Upper lobe of right lung (tissue), 1 donor: ENCODE measurements at regions not wholly inside any gene's neighbourhood (a gene's known extent, or its start where the extent isn't known, plus 50 kb on each side); places are given as distances from the start of the nearest gene placed in this dataset.

Experiments
- ATAC-seq: fragments of 200-7000 bp; cut with Tn5 transposase; one replicate; pipeline ENCODE4 v1.9.1; 2020; ENCODE audit warnings: mild to moderate bottlenecking, moderate library complexity
- DNase-seq: peaks from one replicate; pipeline ENCODE4 v3.0.0-alpha.2; 2020
- H3K27ac ChIP-seq: fragments of 200-600 bp; one replicate; pipeline ENCODE4 v1.8.0; 2022
- H3K27me3 ChIP-seq: fragments of 200-600 bp; one replicate; pipeline ENCODE4 v1.8.0; 2022; ENCODE audit warnings: mild to moderate bottlenecking
- H3K36me3 ChIP-seq: fragments of 200-600 bp; one replicate; pipeline ENCODE4 v1.8.0; 2022
- H3K4me1 ChIP-seq: fragments of 200-600 bp; one replicate; pipeline ENCODE4 v1.8.0; 2022
- H3K4me3 ChIP-seq: fragments of 200-600 bp; one replicate; pipeline ENCODE4 v1.8.0; 2022; ENCODE audit warnings: mild to moderate bottlenecking
- H3K9me3 ChIP-seq: fragments of 200-600 bp; one replicate; pipeline ENCODE4 v1.8.0; 2022
- intact Hi-C: fragments of 100-400 bp; cut with DNase I; formaldehyde crosslinking; loops from one replicate; pipeline ENCODE4 v1.11.0; 2022
- TF ChIP-seq, protein P1 (sequence below): fragments of 200-600 bp; IDR thresholded peaks from one replicate; pipeline ENCODE4 v1.8.0; 2022; ENCODE audit warnings: antibody characterized with exemption
- donor health status: DM: no; HTN: yes; CAD: no; lungs with severe emphysema.

DNA sequence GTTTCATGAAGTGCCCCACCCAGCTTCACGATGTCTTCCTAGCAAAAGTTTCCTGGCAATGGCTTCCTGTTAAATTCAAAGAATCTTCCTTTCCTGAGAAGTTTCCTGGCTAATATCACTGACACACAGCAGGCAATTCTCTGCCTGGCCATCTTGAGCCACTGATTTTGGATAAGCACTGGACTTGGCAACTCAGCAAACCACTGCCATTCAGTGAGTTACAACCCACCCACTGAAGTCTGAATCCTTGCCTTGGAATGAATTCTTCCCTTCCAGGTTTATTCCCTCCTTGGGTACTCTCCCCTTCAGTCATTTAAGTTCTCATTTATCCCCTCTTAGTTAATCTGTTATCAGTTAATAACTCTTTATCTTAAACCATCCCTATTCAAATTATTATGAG lies 426.0 kb downstream of the MBD2 start:
- intact Hi-C loops: no loop called here
- DNase-seq (no peak), ATAC-seq (no peak)
- no peak overlapping the region for H3K27ac ChIP-seq
- no peak overlapping the region for H3K4me3 ChIP-seq
- no peaks in the 10 kb centered on the region for H3K36me3 ChIP-seq
- no peaks in the 10 kb centered on the region for H3K9me3 ChIP-seq
- no peaks in the 10 kb centered on the region for H3K4me1 ChIP-seq
- no peaks in the 10 kb centered on the region for H3K27me3 ChIP-seq
- TF ChIP-seq, protein P1, sequence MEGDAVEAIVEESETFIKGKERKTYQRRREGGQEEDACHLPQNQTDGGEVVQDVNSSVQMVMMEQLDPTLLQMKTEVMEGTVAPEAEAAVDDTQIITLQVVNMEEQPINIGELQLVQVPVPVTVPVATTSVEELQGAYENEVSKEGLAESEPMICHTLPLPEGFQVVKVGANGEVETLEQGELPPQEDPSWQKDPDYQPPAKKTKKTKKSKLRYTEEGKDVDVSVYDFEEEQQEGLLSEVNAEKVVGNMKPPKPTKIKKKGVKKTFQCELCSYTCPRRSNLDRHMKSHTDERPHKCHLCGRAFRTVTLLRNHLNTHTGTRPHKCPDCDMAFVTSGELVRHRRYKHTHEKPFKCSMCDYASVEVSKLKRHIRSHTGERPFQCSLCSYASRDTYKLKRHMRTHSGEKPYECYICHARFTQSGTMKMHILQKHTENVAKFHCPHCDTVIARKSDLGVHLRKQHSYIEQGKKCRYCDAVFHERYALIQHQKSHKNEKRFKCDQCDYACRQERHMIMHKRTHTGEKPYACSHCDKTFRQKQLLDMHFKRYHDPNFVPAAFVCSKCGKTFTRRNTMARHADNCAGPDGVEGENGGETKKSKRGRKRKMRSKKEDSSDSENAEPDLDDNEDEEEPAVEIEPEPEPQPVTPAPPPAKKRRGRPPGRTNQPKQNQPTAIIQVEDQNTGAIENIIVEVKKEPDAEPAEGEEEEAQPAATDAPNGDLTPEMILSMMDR: no peak

DNA sequence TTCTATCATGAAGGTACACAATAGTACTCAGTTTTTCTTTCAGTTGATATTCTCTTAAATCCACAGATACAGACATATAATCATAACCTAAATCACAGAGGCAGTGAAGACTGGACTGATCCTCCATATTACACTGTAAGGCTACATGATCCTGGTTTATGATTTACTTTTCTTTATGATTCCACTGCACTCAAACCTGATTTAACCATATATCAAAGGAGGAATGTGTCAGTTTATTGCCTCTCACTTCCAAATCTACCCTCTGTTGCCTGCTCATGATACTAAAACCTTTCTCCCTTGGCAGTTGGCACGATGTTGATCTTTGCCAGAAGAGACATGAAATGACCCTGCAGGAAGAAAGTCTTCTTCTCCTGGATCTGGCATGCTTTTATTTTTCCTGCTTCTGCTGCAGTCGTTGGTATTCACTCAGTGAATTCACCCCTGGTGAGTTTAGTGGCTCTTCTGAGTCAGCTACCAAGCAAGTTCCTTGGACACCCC lies 426.4 kb downstream of the MBD2 start:
- DNase-seq (no peak), ATAC-seq (no peak)
- Histone ChIP-seq H3K36me3 (no peaks in the 10 kb centered on the region), H3K4me3 (no peak overlapping the region), H3K4me1 (no peaks in the 10 kb centered on the region), H3K9me3 (no peaks in the 10 kb centered on the region), H3K27me3 (no peaks in the 10 kb centered on the region), H3K27ac (no peak overlapping the region)
- TF ChIP-seq, protein P1: no peak
- intact Hi-C loops: no loop called here

DNA sequence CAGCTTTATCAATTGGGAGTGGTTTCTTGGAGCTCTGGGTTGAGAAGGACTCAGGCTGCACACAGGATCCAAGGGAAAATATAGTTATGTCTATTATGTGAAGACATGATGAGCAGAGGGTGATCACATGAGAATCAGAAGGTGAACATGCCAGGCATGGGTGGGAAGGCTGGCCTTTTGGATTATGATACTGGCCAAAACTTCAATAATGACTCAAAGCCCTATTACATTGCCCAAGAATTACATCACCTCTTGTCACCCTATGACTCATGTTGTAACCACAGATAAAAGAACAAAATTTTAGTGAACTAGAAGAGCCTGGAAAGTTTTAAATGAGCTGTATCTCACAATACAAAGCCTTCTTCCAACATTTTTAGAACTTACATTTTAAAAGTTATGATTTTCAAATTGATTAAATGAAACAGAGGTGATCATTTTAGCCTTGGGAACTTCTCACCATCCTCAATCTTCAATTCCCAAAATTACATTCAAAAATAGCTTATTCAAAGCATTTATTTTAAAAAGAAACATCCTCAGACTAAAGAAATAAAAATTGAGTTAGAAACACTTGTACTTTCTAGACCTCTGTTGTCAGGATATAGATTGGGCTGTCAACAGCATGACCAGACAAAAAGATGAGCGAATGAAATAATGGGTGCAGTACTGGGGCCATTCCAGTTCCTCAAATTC lies 428.3 kb downstream of the MBD2 start:
- TF ChIP-seq, protein P1: no peak
- H3K4me3 ChIP-seq: no peak overlapping the region
- H3K27me3 ChIP-seq: no peaks in the 10 kb centered on the region
- no peaks in the 10 kb centered on the region for H3K4me1 ChIP-seq
- no peak overlapping the region for H3K27ac ChIP-seq
- H3K9me3 ChIP-seq: no peaks in the 10 kb centered on the region
- ATAC-seq (peak; percentile 31), DNase-seq (no peak)
- no peaks in the 10 kb centered on the region for H3K36me3 ChIP-seq
- intact Hi-C loops: no loop called here

DNA sequence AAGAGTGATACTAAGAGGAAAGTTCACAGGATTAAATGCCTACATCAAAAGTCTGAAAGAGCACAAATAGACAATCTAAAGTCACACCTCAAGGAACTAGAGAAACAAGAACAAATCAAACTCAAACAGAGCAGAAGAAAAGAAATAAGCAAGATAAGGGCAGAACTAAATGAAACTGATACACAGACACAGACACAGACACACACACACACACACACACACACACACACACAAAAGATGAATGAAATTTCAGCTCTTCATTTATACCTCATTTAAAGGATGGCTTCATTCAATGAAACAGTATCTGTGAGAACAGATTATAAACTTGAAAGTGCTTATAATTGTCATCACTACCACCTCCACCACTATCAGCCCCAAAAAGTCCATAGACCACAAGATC lies 428.9 kb downstream of the MBD2 start:
- H3K9me3 ChIP-seq: no peaks in the 10 kb centered on the region
- ATAC-seq (no peak), DNase-seq (no peak)
- intact Hi-C loops: no loop called here
- no peak overlapping the region for H3K27ac ChIP-seq
- H3K4me3 ChIP-seq: no peak overlapping the region
- TF ChIP-seq, protein P1: no peak
- H3K27me3 ChIP-seq: no peaks in the 10 kb centered on the region
- no peaks in the 10 kb centered on the region for H3K4me1 ChIP-seq
- no peaks in the 10 kb centered on the region for H3K36me3 ChIP-seq

DNA sequence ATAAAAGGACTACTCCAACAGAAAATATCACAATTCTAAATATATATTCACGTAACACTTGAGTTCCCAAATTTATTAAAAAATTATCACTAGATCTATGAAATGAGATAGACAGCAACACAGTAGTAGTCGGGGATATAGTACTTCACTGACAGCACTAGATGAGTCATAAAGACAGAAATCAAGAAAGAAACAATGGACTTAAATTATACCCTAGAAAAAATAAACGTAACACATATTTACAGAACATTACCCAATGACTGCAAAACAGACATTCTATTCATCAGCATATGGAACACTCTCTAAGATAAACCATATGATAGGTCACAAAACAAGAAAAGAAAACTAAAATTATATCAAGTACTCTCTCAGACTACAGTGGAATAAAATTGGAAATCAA lies 429.4 kb downstream of the MBD2 start:
- TF ChIP-seq, protein P1: no peak
- H3K27me3 ChIP-seq: no peaks in the 10 kb centered on the region
- no peaks in the 10 kb centered on the region for H3K36me3 ChIP-seq
- ATAC-seq (no peak), DNase-seq (no peak)
- H3K4me1 ChIP-seq: no peaks in the 10 kb centered on the region
- no peaks in the 10 kb centered on the region for H3K9me3 ChIP-seq
- intact Hi-C loops: no loop called here
- no peak overlapping the region for H3K4me3 ChIP-seq
- no peak overlapping the region for H3K27ac ChIP-seq

DNA sequence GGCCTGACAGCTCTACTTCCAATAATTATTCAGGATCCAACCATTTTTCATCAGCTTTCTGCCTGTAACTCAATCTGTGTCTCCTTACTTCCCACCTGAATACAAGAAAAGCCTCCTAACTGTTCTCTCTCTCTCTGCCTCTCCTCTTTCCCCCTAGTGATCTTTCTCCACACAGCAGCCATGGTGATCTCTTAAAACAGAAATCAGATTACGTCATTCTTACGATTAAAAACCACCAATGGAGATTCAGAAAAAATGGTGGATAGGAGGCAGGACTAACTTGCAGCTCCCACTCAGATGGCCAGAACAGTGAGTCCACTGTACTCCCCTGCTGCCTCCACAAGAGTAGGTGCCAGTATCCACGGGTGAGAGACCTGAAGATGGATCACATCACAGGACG lies 431.7 kb downstream of the MBD2 start:
- Histone ChIP-seq H3K27me3 (no peaks in the 10 kb centered on the region), H3K4me3 (no peak overlapping the region), H3K9me3 (no peaks in the 10 kb centered on the region), H3K27ac (no peak overlapping the region), H3K36me3 (no peaks in the 10 kb centered on the region), H3K4me1 (no peaks in the 10 kb centered on the region)
- DNase-seq (no peak), ATAC-seq (no peak)
- intact Hi-C loops: no loop called here
- TF ChIP-seq, protein P1: no peak
